DOHH2 (cell line): ENCODE measurements at regions not wholly inside any gene's neighbourhood (a gene's known extent, or its start where the extent isn't known, plus 50 kb on each side); places are given as distances from the start of the nearest gene placed in this dataset.

ENCODE experiments used
- H3F3A ChIP-seq: fragments of 200-600 bp; sonication (generic), shearing (Covaris generic); 2 replicates; pipeline ENCODE4 v1.6.0; 2016; ENCODE audit warnings: antibody characterized with exemption, mild to moderate bottlenecking; ENCODE audit not compliant: control insufficient read depth, insufficient read depth
- H3K27ac ChIP-seq: fragments of 200-600 bp; sonication (generic); 2 replicates; pipeline ENCODE4 v1.5.1; 2014; ENCODE audit warnings: low read depth, mild to moderate bottlenecking, low read length, moderate library complexity
- H3K27me3 ChIP-seq: fragments of 200-600 bp; sonication (generic); 2 replicates; pipeline ENCODE4 v1.6.1; 2014; ENCODE audit warnings: mild to moderate bottlenecking, low read length, mixed read lengths; ENCODE audit not compliant: control insufficient read depth
- H3K36me3 ChIP-seq: fragments of 200-600 bp; sonication (generic); 2 replicates; pipeline ENCODE4 v1.6.1; 2014; ENCODE audit warnings: mild to moderate bottlenecking, low read length, moderate library complexity, mixed read lengths; ENCODE audit not compliant: control insufficient read depth
- H3K4me1 ChIP-seq: fragments of 200-600 bp; sonication (generic); 2 replicates; pipeline ENCODE4 v1.6.1; 2014; ENCODE audit warnings: mild to moderate bottlenecking, low read length, mixed read lengths; ENCODE audit not compliant: control insufficient read depth
- H3K4me2 ChIP-seq: fragments of 200-600 bp; sonication (generic); 2 replicates; pipeline ENCODE4 v1.6.0; 2014; ENCODE audit warnings: mild to moderate bottlenecking, low read length, moderate library complexity
- H3K4me3 ChIP-seq: fragments of 200-600 bp; sonication (generic); 2 replicates; pipeline ENCODE4 v1.5.1; 2014; ENCODE audit warnings: mild to moderate bottlenecking, low read length, mixed read lengths
- H3K79me2 ChIP-seq: fragments of 200-600 bp; sonication (generic); 2 replicates; pipeline ENCODE4 v1.6.1; 2014; ENCODE audit warnings: mild to moderate bottlenecking, low read length, mixed read lengths; ENCODE audit not compliant: control insufficient read depth
- H3K9me2 ChIP-seq: fragments of 200-600 bp; sonication (generic); replicated peaks from 2 replicates; pipeline ENCODE4 v1.6.1; 2014; ENCODE audit warnings: mild to moderate bottlenecking, low read length, mixed read lengths; ENCODE audit not compliant: control insufficient read depth
- H3K9me3 ChIP-seq: fragments of 200-600 bp; sonication (generic); 2 replicates; pipeline ENCODE4 v1.6.1; 2014; ENCODE audit warnings: antibody characterized with exemption, low read length, mixed read lengths; ENCODE audit not compliant: control insufficient read depth, insufficient read depth
- H4K20me1 ChIP-seq: fragments of 200-600 bp; sonication (generic); 2 replicates; pipeline ENCODE4 v1.6.0; 2014; ENCODE audit warnings: low read depth, mild to moderate bottlenecking, antibody characterized with exemption, low read length, moderate library complexity; ENCODE audit not compliant: control insufficient read depth, insufficient read depth
- CTCF ChIP-seq: fragments of 200-600 bp; sonication (generic); IDR thresholded peaks from one replicate; pipeline ENCODE4 v1.5.1; 2014; ENCODE audit warnings: antibody characterized with exemption, mild to moderate bottlenecking, low read depth, low read length; ENCODE audit not compliant: poor library complexity, severe bottlenecking
- EZH2phosphoT487 ChIP-seq: fragments of 200-600 bp; sonication (generic); IDR thresholded peaks from 2 replicates; pipeline ENCODE4 v1.6.1; 2017; ENCODE audit warnings: borderline replicate concordance, mild to moderate bottlenecking, antibody characterized with exemption, low read length, moderate library complexity, mixed read lengths

DNA sequence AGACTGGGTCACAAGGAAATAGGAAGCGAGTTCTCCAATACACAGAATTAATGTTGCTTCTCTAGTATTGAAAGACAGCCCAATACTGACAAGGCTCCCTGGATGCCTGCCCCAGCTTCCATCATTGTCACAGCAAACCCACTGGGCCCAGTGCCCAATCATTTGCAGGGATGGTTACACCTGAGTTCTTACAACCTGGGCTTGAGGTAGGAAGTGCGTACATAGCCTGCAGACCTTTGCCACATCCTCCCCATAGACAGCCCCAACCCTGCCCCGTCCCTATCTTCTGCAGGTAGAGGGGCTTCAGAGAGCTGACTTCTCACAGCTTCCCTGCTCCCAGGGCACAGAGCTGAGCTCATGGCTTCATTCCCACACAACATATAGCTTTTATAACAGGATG, 108.1 kb upstream of the UBL3 start:
- Histone ChIP-seq H3K4me3 (no peak overlapping the region), H3K79me2 (no peaks in the 10 kb centered on the region), H3K4me2 (no peak overlapping the region), H4K20me1 (no peaks in the 10 kb centered on the region), H3K27ac (no peak overlapping the region), H3K4me1 (no peaks in the 10 kb centered on the region), H3K9me3 (no peaks in the 10 kb centered on the region), H3K27me3 (peaks cover 10% of the 10 kb centered on the region), H3F3A (no peaks in the 10 kb centered on the region), H3K36me3 (no peaks in the 10 kb centered on the region), H3K9me2 (no peaks in the 10 kb centered on the region)
- TF ChIP-seq EZH2phosphoT487 (no peak), CTCF (no peak)

- no peaks in the 10 kb centered on the region for H3K36me3 ChIP-seq
- no peak overlapping the region for H3K4me3 ChIP-seq
- no peaks in the 10 kb centered on the region for H3K79me2 ChIP-seq
- no peak overlapping the region for H3K4me2 ChIP-seq
- TF ChIP-seq CTCF = no peak
- H3F3A ChIP-seq = no peaks in the 10 kb centered on the region
- no peaks in the 10 kb centered on the region for H3K9me3 ChIP-seq
- peaks cover 10% of the 10 kb centered on the region for H3K27me3 ChIP-seq
- no peaks in the 10 kb centered on the region for H4K20me1 ChIP-seq
- H3K27ac ChIP-seq = no peak overlapping the region
- H3K4me1 ChIP-seq = no peaks in the 10 kb centered on the region
- H3K9me2 ChIP-seq = no peaks in the 10 kb centered on the region
These were observed 106.9 kb upstream of the UBL3 start for GRCh38 chr13:29957320-29957719.

GRCh38 chr13:29956853-29957252, 106.4 kb upstream of the UBL3 start:
- H3K4me2 ChIP-seq = no peak overlapping the region
- no peaks in the 10 kb centered on the region for H3K4me1 ChIP-seq
- H3K27me3 ChIP-seq = peaks cover 10% of the 10 kb centered on the region
- H3F3A ChIP-seq = no peaks in the 10 kb centered on the region
- H4K20me1 ChIP-seq = no peaks in the 10 kb centered on the region
- no peak overlapping the region for H3K27ac ChIP-seq
- no peaks in the 10 kb centered on the region for H3K79me2 ChIP-seq
- no peaks in the 10 kb centered on the region for H3K9me3 ChIP-seq
- TF ChIP-seq CTCF = no peak
- TF ChIP-seq EZH2phosphoT487 = no peak
- H3K36me3 ChIP-seq = no peaks in the 10 kb centered on the region
- no peaks in the 10 kb centered on the region for H3K9me2 ChIP-seq
- H3K4me3 ChIP-seq = no peak overlapping the region

DNA sequence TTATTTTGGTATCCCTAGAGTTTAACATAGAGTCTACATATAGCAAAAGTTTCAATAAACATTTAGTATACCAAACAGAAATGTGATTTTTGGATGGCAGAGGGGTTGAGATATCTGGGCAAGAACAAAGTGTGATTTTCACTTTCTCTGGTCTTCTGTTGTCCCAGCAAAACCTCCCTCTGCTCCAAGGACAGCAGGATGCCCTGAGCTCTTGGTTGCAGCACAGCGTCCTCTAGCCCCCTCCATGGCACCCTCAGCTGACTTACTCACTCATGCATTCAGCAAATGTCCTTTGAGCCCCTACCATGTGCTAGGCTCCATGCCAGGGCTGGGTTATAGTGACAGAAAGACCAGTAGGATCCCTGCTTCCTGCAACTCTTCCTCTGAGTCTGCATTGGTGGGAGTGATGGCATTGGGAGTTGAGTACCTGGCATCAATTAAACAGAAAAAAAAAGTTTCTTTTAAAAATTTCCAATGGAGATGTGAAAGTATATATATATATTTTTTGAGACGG, 104.8 kb upstream of the UBL3 start:
- no peaks in the 10 kb centered on the region for H3K79me2 ChIP-seq
- H3K27me3 ChIP-seq = peaks cover 10% of the 10 kb centered on the region
- no peak overlapping the region for H3K27ac ChIP-seq
- no peak overlapping the region for H3K4me2 ChIP-seq
- TF ChIP-seq CTCF (no peak), EZH2phosphoT487 (no peak)
- H3K9me2 ChIP-seq = no peaks in the 10 kb centered on the region
- H3K4me1 ChIP-seq = no peaks in the 10 kb centered on the region
- no peaks in the 10 kb centered on the region for H3K36me3 ChIP-seq
- no peaks in the 10 kb centered on the region for H3F3A ChIP-seq
- H3K4me3 ChIP-seq = no peak overlapping the region
- H3K9me3 ChIP-seq = no peaks in the 10 kb centered on the region
- no peaks in the 10 kb centered on the region for H4K20me1 ChIP-seq
